ENCODE measurements at regions not wholly inside any gene's neighbourhood (a gene's known extent, or its start where the extent isn't known, plus 50 kb on each side); places are given as distances from the start of the nearest gene placed in this dataset.

- ChIA-PET CTCF (no interaction called here), POLR2A (no interaction called here)
- TF ChIP-seq CTCF (IDR thresholded peaks at IDR 0.05; ENCODE audit: control extremely low read depth, extremely low read depth, low read depth, missing control alignments): no peak
- DNase-seq (ENCODE audit: extremely low spot score): no peak
These were observed 177.8 kb upstream of the PARD3B start for GRCh38 chr2:204367466-204367865.

GRCh38 chr2:204370172-204370718 is 175.0 kb upstream of the PARD3B start:
- no peak for TF ChIP-seq CTCF (IDR thresholded peaks at IDR 0.05; ENCODE audit: control extremely low read depth, extremely low read depth, low read depth, missing control alignments)
- no peak for DNase-seq (ENCODE audit: extremely low spot score)
- ChIA-PET CTCF (no interaction called here), POLR2A (no interaction called here)

DNA sequence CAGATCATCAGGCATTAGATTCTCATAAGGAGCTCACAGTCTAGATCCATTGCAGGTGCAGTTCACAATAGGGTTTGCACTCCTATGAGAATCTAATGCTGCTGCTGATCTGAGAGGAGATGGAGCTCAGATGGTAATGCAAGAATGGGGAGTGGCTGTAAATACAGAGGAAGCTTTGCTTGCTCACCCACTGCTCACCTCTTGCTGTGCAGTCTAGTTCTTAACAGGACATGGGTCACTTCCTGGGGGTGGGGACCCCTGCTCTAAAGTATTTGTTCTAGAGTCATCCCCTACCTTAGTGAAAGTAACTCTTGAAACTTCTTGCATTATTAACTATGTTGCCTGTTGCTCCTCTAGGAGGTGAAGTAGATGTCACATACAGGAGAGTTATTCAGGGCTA is 171.3 kb upstream of the PARD3B start:
- POLR2A ChIA-PET: no interaction called here
- CTCF ChIA-PET: interaction anchor here (1.3 kb wide), 1 partner anchor 23 kb away, joined by 3 read pairs; no protein-coding TSS in a partner anchor
- TF ChIP-seq CTCF (IDR thresholded peaks at IDR 0.05; ENCODE audit: control extremely low read depth, extremely low read depth, low read depth, missing control alignments): no peak
- DNase-seq (ENCODE audit: extremely low spot score): no peak

- no peak for DNase-seq (ENCODE audit: extremely low spot score)
- ChIA-PET POLR2A (no interaction called here), CTCF (no interaction called here)
- TF ChIP-seq CTCF (IDR thresholded peaks at IDR 0.05; ENCODE audit: control extremely low read depth, extremely low read depth, low read depth, missing control alignments): no peak
These were observed 165.0 kb upstream of the PARD3B start for GRCh38 chr2:204380141-204380881.

- POLR2A ChIA-PET: no interaction called here
- CTCF ChIA-PET: no interaction called here
- TF ChIP-seq CTCF (IDR thresholded peaks at IDR 0.05; ENCODE audit: control extremely low read depth, extremely low read depth, low read depth, missing control alignments): no peak
- DNase-seq (ENCODE audit: extremely low spot score): no peak
These were observed 158.6 kb upstream of the PARD3B start for GRCh38 chr2:204386668-204387067.

DNA sequence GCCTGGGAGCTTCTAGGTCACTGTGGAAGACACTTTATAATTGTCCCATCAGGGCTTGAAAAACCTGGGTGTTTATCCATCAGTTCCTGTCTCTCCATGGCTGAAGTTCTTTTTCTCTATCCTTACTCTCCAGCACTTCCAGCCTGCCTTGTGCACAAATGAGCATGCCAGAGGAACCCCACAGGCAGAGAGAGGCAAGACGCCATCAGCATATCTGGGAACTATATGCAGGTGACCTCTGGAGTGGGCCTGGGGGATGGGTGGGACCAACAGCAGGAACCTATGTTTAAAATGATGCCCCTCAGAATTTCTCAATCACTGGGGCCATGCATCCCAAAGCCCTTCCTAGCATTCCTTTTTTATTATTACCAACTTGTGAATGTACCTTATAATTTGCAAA is 156.2 kb upstream of the PARD3B start:
- TF ChIP-seq CTCF (IDR thresholded peaks at IDR 0.05; ENCODE audit: control extremely low read depth, extremely low read depth, low read depth, missing control alignments): no peak
- ChIA-PET POLR2A (no interaction called here), CTCF (interaction anchor here (0.9 kb wide), 1 partner anchor 87 kb away, joined by 4 read pairs; no protein-coding TSS in a partner anchor)
- no peak for DNase-seq (ENCODE audit: extremely low spot score)

Measured in GM10248 (cell line).